NCI-H2227 (cell line): ENCODE measurements at regions not wholly inside any gene's neighbourhood (a gene's known extent, or its start where the extent isn't known, plus 50 kb on each side); places are given as distances from the start of the nearest gene placed in this dataset.
"Not testable (repeated sequence)": the region's sequence is repeated elsewhere in the genome, so short reads cannot be mapped to it uniquely, and the experiment has no call there.

Experiments
- DNase-seq: peaks from one replicate; lab custom pipeline; 2025; ENCODE audit not compliant: unreplicated experiment; lab: John Stamatoyannopoulos, UW

DNA sequence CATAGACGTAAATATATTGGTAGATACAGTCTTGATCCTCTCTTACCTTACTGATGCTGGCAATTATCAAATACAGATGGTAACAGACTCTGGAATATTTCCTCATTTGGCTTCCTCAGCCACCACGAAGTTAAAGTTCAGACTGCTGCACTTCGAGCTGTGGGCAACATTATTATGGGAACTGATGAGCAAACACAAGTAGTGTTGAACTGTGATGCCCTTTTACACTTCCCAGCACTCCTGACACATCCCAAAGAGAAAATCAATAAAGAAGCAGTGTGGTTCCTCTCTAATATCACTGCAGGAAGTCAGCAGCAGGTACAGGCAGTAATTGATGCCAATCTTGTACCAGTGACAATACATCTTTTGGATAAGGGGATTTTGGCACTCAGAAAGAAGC, 162.7 kb upstream of the NT5E start:
- DNase-seq = no peak

DNA sequence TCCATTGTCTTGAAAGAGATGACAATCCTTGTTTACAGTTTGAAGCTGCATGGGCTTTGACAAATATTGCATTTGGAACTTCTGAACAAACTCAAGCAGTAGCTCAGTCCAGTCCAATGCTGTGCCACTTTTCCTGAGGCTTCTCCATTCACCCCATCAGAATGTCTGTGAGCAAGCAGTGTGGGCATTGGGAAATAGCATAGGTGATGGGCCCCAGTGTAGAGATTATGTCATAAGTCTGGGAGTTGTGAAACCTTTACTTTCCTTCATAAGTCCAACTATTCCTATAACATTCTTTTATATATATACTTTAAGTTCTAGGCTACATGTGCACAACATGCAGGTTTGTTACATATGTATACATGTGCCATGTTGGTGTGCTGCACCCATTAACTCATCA, 163.4 kb upstream of the NT5E start:
- DNase-seq = not testable (repeated sequence)

DNA sequence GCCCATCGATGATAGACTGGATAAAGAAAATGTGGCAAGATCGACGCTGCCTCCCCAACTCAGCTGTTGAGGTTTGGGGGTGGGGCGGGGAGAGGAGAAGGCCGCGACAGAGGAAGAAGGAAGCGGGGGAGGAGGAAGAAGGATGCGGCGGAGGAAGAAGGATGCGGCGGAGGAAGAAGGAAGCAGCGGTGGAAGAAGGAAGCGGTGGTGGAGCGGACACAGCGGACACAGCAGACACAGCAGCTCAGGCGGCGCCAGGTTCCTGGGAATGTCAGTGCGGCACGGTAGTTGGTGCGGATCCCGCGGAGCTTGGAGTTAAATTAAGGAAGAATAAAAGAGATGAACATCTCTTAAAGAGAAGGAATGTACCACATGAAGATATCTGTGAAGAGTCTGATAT, 163.9 kb upstream of the NT5E start:
- DNase-seq = no peak

DNA sequence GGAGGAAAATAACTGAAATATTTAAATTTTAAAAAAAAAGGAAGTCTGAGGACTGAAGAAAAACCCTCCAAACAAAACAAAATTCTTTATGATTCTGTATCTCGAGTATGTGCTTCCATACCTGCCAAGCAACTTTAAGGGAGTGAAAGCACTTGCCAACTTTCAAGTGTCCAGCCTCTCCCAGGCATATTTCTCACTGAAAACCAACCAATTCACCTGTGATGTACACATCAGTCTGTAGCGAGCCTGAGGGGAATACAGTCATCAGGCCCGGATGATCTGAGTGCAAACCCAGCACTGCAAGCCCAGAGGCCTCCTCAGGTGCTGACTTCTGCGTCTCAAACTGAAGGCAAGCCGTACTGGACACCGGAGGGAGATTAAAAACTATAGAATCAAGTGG, 164.8 kb upstream of the NT5E start:
- DNase-seq = no peak

DNA sequence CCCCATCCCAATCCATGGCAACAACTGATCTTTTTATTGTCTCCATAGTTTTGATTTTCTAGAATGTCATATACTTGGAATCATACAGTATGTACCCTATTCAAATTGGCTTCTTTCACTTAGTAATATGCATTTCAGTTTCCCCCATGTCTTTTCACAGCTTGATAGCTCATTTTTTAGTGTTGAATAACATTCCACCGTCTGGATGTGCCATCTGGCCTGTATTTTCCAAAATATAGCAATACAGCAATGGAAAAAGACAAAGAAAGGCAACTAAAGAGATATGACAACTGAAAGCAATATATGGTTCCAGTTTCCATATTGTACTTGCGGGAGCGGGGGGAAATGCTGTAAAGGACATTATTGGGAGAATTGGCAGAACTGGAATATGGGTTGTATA, 166.4 kb upstream of the NT5E start:
- DNase-seq = no peak

DNA sequence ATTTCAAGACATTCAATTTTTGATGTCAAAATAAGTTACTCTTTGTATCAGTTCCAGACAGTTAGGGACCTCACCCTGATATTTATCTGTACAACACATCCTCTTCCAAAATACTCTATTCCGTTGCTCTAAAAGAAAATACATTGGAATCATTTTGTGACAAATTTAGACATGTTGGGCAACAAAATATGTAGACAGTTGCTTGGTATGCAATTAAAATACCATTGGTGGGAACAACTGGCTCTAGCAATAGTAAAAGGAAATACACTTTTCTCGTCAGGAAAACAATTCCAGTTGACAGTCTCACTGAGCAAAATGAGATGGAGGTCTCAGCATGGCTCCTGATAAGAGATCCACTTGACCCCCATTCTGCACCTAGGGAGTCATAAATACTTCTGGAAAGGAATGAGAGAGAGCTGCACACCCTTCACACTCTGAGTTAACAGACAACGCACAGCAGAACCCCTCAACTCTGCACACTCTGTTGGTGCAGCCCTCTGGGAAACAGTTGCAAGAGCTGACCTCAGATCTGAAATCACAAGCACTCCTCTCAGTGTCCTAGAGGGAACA, 171.3 kb upstream of the NT5E start:
- DNase-seq = no peak

DNA sequence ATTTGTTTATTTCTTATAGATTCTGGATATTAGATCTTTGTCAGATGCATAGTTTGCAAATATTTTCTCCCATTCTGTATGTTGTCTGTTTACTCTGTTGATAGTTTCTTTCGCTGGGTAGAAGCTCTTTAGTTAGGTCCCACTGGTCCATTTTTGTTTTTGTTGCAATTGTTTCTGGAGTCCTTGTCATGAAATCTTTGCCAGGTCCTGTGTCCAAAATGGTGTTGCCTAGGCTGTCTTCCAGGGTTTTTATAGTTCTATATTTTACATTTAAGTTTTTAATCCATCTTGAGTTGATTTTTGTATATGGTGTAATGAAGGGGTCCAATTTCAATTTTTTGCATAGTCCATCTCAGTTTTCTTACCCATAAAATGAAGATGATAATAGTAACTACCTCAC, 173.9 kb upstream of the NT5E start:
- DNase-seq = not testable (repeated sequence)

DNA sequence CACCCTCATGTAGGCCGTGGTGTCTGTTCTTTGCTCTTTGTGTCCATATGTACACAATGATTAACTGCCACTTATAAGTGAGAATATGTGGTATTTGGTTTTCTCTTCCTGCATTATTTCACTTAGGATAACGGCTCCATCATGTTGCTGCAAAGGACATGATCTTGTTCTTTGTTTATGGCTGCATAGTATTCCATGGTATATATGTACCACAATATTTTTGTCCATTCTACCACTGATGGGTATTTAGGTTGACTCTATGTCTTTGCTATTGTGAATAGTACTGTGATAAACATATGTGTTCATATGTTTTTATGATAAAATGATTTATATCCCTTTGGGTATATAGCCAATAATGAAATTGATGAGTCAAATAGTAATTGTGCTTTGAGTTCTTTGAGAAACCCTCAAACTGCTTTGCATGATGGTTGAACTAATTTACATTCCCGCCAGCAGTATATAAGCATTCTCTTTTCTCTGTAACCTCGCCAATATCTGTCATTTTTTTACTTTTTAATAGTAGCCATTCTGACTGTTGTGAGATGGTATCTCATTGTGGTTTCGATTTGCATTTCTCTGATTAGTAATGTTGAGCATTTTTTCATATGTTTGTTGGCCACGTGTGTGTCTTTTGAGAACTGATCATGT, 174.4 kb upstream of the NT5E start:
- no peak for DNase-seq

DNA sequence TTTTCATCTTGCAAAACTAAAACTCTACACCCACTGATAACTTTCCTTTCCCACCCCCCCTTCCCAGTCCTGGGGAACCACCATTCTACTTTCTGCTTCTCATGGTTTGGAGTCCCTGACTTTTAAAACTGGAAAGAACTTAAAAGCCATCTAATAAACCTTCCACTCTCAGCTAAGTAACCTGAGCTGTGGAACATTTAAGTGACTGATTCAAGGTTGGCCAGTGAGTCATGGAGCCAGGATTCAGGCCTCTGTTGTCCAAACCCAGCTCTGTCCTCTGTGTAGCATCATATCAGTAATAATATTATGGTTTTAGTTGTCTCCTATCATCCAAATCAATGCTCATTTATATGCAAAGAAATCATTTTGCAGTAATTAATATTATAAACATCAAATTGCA, 176.0 kb upstream of the NT5E start:
- no peak for DNase-seq

DNA sequence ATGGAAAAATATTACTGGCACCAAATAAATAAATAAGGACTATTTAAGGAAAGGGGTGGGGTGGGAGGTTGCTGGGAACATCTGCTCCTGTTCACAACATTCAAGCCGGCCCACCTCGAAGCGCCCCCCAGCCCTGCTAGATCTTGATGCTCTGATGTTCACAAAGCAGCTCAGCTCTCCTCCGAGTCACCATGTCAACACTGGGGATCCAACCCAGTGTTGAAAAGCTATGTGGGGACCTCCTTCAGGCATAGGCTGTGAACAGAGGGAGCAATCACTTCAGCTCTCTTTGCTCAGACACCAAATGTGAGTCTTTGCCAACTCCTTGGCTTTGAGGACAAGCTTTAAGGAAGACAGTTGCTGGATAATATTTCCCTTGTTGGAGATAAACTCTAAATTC, 176.8 kb upstream of the NT5E start:
- DNase-seq = no peak

DNA sequence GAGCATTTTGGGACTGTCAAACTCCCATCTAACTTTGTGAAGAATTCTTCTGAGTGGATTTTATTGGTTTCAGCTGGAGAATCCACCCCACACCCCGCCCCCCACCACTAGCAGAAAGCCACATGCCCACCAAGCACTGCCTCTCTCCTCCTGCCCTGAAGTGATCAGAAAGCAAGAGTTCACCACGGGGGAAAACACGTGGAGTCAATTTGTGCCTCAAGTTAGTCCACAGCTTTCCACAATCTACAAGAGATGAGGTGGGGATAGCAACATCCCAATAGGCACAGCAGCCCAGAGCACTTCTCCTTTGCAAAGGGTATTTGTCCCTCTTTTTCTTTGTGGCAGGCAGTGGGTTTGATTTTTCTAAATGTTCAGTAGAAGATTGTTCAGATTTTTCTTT, 177.3 kb upstream of the NT5E start:
- no peak for DNase-seq

DNA sequence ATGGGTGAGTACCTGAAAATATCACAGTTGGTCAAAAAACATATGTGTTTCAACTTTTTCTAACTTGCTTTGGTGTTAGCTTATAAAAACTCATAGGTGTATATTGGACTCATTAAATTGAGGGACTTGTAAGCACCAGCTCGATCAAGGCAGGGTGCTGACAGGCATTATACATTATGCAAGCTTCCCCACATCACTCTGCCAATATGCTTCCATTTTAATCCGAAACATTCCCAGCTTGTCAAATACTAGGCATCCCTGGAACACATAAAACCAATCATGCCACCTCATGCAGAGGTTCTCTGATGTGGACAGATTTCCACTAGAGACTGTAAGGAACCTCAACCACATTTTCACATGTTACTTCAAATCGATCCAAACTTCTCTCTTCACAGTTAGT, 187.3 kb upstream of the NT5E start:
- DNase-seq = no peak

DNA sequence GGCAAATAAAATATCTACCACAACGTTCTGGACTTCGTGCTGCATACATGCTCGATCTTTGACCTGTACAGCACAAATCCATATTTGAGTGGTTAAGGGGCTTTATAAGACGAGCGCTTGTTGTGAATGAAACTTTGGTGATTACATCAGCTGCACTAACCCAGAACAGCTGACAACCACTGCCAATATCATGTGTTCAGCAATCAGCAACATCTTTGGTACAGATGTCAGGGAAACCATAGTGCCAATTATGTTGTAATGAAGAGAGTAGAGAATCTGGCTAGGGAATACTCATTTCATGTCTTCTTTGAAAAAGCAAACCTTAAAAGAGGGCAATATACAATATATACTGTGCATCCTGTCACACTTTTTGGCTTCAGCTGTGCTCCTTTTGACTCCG, 188.6 kb upstream of the NT5E start:
- no peak for DNase-seq

DNA sequence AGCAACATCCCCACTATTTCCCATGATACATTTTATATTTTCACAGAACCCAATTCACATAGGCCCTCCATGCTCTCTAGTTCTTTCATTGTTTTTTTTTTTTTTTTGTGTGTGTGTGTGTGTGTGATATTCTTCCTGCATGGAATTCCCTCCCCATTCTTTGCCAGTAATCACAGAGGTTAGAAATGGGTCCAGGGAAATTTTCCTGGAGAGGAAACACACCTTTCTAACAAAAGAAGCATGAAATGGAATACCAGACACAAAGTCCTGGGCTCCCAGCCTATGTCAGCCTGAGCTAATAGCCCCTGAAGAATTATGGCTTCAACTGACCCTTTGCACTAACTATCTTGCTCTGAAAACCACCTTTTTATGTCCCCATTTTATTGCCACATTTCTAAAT, 194.2 kb upstream of the NT5E start:
- DNase-seq = no peak

DNA sequence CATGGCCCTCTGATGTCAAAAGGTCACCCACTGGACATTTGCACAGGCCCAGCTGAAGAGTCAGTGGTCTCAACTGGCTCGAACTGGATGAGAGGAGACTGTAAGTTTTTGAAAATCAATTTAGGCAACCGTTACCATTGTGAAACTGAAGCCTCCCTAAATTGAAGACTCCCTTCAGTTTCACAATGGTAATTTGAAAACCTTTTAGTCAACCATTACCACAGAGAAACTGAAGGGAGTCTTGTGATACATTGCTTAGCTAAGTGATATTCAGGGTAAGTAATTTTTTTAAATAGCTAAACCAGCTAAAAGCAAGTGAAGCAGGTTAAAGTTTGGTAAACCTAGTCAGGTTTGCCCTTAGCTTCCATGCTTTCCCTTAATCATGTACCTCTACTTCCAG, 197.3 kb upstream of the NT5E start:
- DNase-seq = no peak

DNA sequence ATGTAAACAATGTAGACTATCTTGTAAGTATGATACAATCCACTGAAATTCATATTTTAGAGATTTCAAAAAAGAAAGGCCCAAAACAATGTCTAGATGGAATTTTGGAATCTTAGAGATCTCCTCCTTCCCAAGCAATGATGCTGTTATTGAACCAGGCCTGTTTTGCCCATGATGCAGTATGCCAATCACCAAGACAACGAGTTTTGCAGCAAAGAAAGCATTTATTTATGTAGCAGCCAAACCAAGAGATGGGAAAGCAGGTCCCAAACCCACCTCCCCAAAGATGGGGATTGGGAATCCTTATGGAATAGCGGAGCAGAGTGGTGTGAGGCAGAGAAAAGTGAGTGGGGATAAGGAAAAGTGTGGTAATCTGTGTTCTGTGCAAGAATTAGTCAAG, 197.8 kb upstream of the NT5E start:
- DNase-seq = no peak

DNA sequence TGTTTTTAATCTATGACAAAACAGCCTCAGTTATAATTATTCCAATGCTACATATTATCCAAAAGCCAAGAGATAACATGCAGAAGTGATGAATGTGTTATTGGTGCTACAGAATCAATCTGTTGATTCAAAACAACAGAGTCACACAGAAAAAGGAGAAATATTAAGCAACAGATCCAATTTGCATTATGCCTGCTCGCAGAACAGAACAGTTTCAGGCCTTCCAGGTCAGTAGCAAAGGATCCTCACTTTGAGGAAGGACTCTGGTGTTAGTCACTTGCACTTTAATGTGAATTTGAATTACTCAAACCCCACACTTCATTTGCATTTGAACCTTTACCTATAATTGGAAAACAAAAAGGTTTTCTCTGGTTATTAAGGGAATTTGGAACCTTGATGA, 198.6 kb upstream of the NT5E start:
- no peak for DNase-seq

DNA sequence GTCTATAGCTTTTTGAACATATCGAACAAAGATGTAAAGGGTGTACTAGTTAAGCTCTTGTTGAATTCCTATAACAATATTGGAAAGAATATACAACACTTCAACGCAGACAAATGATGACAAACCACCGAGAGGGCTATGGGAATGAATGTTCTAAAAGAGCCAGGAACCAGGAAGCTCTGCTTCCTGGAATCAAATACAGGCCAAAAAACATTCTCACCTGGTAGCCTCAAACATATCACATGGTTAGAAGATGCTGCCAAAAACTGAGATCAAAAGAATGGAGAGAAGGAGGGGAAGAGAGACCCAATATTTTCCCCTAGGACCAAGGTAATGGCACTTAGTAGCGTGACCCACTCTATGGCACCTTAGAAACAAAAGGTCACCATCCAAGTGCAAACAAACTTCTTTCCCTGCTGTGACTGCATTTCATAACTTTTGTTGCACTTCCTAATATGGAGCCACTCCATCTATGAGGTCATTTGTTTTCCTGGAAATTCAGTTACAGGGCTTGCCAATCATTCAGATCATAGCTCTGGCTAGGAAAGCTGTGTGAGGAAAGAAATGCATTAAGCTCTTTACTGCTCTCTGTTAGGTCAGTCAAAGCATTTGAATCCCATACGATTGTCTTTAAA, 199.2 kb upstream of the NT5E start:
- DNase-seq = no peak

DNA sequence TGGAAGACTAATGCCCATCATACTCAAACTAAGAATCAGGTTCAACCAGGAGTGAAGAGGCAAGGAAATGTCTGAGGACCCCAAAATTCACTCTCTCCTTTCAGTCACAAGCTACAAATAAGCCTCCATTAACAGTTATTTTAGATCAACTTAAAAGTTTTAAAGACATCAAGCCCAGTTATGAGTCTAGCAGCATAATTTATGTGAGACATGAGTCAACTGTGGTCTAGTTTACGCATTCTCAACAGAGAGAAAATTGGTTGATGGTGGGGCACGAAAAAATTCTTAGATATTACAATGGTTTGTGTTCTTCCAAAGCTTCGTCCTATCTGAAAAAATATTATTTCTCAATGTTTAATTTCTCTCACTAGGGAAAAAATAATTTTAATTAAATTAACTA, 204.9 kb upstream of the NT5E start:
- DNase-seq = no peak

DNA sequence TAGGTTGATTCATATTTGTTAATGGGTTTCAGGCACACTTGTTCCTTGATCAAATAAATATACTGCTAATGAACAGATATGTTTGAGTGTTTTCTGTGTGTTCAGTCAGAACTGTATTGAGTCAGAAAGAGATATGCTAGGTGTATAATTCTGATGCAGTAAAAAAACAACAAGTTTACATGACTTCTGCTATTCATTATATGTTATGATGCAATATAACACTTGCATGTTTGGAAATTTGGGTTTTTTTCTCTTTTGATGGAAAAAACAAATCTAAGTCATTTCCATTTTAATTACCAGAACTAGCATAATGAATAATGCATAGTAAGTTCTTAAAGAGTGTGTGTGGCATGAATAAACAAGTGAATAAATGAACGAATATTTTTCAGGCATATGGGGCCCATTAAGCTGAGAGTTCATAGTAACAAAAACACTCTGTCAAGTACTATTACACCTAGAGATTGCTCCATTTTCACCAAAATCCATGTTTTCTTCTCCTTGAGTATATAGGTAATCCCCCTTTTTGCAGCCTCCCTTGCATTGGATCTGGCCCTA, 208.3 kb upstream of the NT5E start:
- no peak for DNase-seq

DNA sequence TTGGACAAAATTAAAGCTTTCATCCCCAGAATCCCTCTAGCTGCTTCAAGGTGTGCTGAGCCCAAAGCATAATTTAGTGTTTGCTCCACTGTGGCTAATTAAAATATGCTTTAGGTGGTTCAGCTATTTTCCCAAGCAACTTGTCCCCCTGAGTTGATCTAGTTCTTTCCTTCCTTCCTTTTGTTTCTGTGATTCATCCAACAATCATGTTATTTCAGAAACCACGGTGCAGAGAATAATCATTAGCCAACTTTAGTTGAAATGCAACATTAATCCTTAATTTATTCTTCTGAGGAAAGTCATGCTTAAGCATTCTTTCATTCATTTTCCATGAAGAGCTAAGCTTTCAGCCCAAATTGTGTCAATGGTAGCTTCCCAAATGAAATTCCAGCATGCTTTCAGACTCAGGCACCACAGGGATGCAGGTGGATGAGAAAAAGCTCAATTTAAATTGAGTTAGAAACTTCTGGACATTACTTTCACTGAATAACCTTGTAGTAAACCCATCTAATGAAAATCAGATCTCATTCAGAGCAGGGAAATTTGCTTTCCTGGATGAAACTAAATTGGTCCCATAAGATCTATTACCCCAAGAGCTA, 209.0 kb upstream of the NT5E start:
- no peak for DNase-seq

DNA sequence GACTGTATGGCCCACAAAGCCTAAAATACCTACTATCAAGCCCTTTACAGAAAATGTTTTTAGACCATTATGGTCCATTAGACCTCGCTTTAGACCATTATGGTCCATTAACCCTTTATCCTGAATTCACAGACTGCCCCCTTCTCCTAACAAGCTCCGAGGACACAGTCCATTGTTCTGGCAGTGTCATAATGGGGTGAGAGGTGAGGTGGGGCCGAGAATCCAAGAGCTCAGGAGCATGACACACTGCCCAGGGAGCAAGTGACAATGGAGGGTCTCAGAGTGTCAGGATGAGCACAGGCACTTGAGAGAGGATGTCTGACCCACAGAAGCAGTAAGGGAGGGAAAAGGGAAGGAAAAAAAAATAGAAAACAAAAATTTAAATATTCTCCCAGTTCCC, 212.4 kb upstream of the NT5E start:
- no peak for DNase-seq
